ENCODE measurements at regions not wholly inside any gene's neighbourhood (a gene's known extent, or its start where the extent isn't known, plus 50 kb on each side); places are given as distances from the start of the nearest gene placed in this dataset.
A peak's percentile ranks its signal among the peaks of the same experiment; 100 is the strongest.

DNA sequence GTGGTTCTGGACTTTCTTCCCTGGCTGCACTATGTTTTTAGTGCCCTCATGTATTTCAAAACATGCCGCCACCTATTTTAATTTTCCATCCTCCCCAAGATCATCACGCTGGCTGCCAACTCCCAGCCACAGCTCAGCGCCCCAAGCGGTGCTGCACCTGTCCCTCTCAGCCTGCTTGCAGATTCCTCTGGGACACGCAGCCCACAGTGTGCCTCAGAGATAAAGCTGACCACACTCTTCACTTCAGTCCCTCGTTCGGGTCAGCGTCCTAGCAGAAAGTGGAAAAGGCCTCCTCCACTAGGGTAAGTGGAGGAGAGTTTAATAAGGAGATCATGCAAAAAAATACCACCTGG, 56.2 kb upstream of the CKS2 start:
- Histone ChIP-seq H3K9me3 (ENCODE audit: insufficient read depth in 2 of 2, low read depth in 1 of 2, low read length in 1 of 2) (0 out of 4 replicates have a peak, but pooled peaks cover 0 to 4% of the 10 kb centered on the region in 2 experiments), H2AFZ (ENCODE audit: low read length) (no peak overlapping the region), H3K23me2 (ENCODE audit: low read depth, low read length) (peaks cover 18% of the 10 kb centered on the region; the same call in 1 of the 2 replicates), H3K18ac (ENCODE audit: extremely low read depth, low read length) (no peak overlapping the region), H4K8ac (ENCODE audit: extremely low read depth, insufficient read depth, low read length) (no peak overlapping the region), H3K23ac (ENCODE audit: insufficient read length) (no peak overlapping the region), H3K14ac (ENCODE audit: insufficient read length) (no peak overlapping the region), H2BK20ac (ENCODE audit: low read length) (no peak overlapping the region), H3K4ac (replicated peaks; ENCODE audit: insufficient read length, low read depth, low read length) (no peak overlapping the region), H3K4me2 (ENCODE audit: insufficient read depth in 1 of 2, low read depth in 2 of 2, low read length in 2 of 2) (no peak overlapping the region), H4K5ac (ENCODE audit: insufficient read length, low read depth, low read length) (no peak overlapping the region), H4K91ac (replicated peaks; ENCODE audit: insufficient read length, low read length) (no peak overlapping the region), H3K27me3 (replicated peaks in 1 of 4; ENCODE audit: control insufficient read depth in 3 of 4, extremely low read depth in 1 of 4, insufficient read depth in 3 of 4, low read length in 3 of 4) (no peaks in the 10 kb centered on the region; a peak in 1 of 7 replicates), H2BK15ac (ENCODE audit: low read length) (no peak overlapping the region), H2BK12ac (ENCODE audit: low read depth, low read length) (no peak overlapping the region), H2BK5ac (ENCODE audit: low read depth, low read length) (no peak overlapping the region; the same call in 1 of the 2 replicates), H3K79me2 (ENCODE audit: control insufficient read depth in 1 of 2, insufficient read depth in 2 of 2, low read length in 2 of 2) (no peaks in the 10 kb centered on the region), H2BK120ac (replicated peaks; ENCODE audit: low read depth, low read length) (no peak overlapping the region), H3K9ac (replicated peaks in 1 of 4; ENCODE audit: extremely low read depth in 1 of 4, low read depth in 3 of 4, low read length in 3 of 4) (no peak overlapping the region), H3K4me3 (ENCODE audit: extremely low read depth in 1 of 4, insufficient read depth in 2 of 4, low read depth in 3 of 4, low read length in 4 of 4) (no peak overlapping the region), H2AK5ac (ENCODE audit: low read depth, low read length) (no peak overlapping the region; the same call in 1 of the 2 replicates), H3K79me1 (ENCODE audit: low read depth, low read length) (no peaks in the 10 kb centered on the region), H4K20me1 (replicated peaks in 1 of 2; ENCODE audit: control insufficient read depth in 1 of 2, insufficient read depth in 2 of 2, low read length in 2 of 2) (peaks cover 3 to 17% of the 10 kb centered on the region in 2 experiments), H3K4me1 (replicated peaks in 1 of 4; ENCODE audit: control insufficient read depth in 3 of 4, insufficient read depth in 4 of 4, low read length in 3 of 4) (no peaks in the 10 kb centered on the region), H3K27ac (ENCODE audit: low read depth, low read length) (no peak overlapping the region), H3K36me3 (ENCODE audit: control insufficient read depth in 2 of 4, insufficient read depth in 4 of 4, low read length in 3 of 4) (peaks cover 0 to 7% (median 0%) of the 10 kb centered on the region in 4 experiments; a peak in 1 of 8 replicates), H3K56ac (replicated peaks; ENCODE audit: insufficient read length, low read depth, low read length) (peak overlapping the region; percentile 100)
- FAIRE-seq (no peak), DNase-seq (ENCODE audit: low read depth in 1 of 2, low spot score in 2 of 2) (no peak)
- ChIA-PET POLR2A (ENCODE audit: partially characterized antibody) (no interaction called here), CTCF (ENCODE audit: partially characterized antibody) (interaction anchor here (0.6 to 0.7 kb wide), 2 partner anchors 25 to 111 kb away, joined by 3 read pairs; no protein-coding TSS in a partner anchor)
- 91% methylated on average over 8 of the region's 8 CpGs; no CpG with 5 or more reads in 1 of the 2 experiments for WGBS, 2 experiments (ENCODE audit: extremely low coverage in 1 of 2, insufficient coverage in 1 of 2, insufficient read length in 1 of 2, insufficient replicate concordance in 2 of 2, low coverage in 1 of 2, low lambda C conversion rate in 2 of 2, missing lambda C conversion rate in 1 of 2)
- TF ChIP-seq, protein P1, sequence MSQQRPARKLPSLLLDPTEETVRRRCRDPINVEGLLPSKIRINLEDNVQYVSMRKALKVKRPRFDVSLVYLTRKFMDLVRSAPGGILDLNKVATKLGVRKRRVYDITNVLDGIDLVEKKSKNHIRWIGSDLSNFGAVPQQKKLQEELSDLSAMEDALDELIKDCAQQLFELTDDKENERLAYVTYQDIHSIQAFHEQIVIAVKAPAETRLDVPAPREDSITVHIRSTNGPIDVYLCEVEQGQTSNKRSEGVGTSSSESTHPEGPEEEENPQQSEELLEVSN (IDR thresholded peaks at IDR 0.05): no peak
- no peak for TF ChIP-seq RAD21 (IDR thresholded peaks at IDR 0.05 in 1 of 2, conservative IDR thresholded peaks at IDR 0.05 in 1 of 2; ENCODE audit: low read depth in 2 of 2, low read length in 2 of 2)
- TF ChIP-seq CEBPB (IDR thresholded peaks at IDR 0.05; ENCODE audit: low read depth, low read length): no peak
- no peak for TF ChIP-seq ZNF274 (IDR thresholded peaks at IDR 0.05; ENCODE audit: borderline replicate concordance, extremely low read depth, low read length)
- no peak for TF ChIP-seq POU5F1 (IDR thresholded peaks at IDR 0.05; ENCODE audit: low read depth, low read length)
- TF ChIP-seq, protein P2, sequence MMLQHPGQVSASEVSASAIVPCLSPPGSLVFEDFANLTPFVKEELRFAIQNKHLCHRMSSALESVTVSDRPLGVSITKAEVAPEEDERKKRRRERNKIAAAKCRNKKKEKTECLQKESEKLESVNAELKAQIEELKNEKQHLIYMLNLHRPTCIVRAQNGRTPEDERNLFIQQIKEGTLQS (IDR thresholded peaks at IDR 0.05; ENCODE audit: insufficient read depth, low read depth, low read length): no peak
- no peak for TF ChIP-seq TBP (IDR thresholded peaks at IDR 0.05; ENCODE audit: low read depth, low read length)
- TF ChIP-seq GTF2F1 (IDR thresholded peaks at IDR 0.05; ENCODE audit: borderline replicate concordance, low read depth, low read length): no peak
- no peak for TF ChIP-seq POLR2AphosphoS5 (IDR thresholded peaks at IDR 0.05; ENCODE audit: low read depth, low read length)
- TF ChIP-seq GABPA (IDR thresholded peaks at IDR 0.05; ENCODE audit: borderline replicate concordance, insufficient read depth, low read length): no peak
- no peak for TF ChIP-seq EGR1 (IDR thresholded peaks at IDR 0.05; ENCODE audit: borderline replicate concordance, low read depth, low read length)
- TF ChIP-seq RNF2 (IDR thresholded peaks at IDR 0.05; ENCODE audit: borderline replicate concordance, low read depth, low read length, missing control alignments, poor library complexity, severe bottlenecking): no peak
- no peak for TF ChIP-seq YY1 (IDR thresholded peaks at IDR 0.05; ENCODE audit: low read depth, low read length)

Data from H1 (cell line).